H1 (cell line): ENCODE measurements at regions not wholly inside any gene's neighbourhood (a gene's known extent, or its start where the extent isn't known, plus 50 kb on each side); places are given as distances from the start of the nearest gene placed in this dataset.

Source experiments
- CTCF ChIA-PET: fragments of 300-600 bp; sonication (Branson Sonifier 250); formaldehyde crosslinking; loops from one replicate; lab custom pipeline; 2021; ENCODE audit not compliant: partially characterized antibody; lab: Charles Lee
- POLR2A ChIA-PET: fragments of 300-600 bp; sonication (Branson Sonifier 250); formaldehyde crosslinking; loops from one replicate; lab custom pipeline; 2021; ENCODE audit warnings: inconsistent platforms; ENCODE audit not compliant: partially characterized antibody; lab: Charles Lee
- DNase-seq, 2 experiments: peaks; one replicate each; pipeline versions ENCODE4 v3.0.0 to v3.0.0-alpha.2; 2010 to 2022; ENCODE audit warnings: low spot score in 2 of 2, low read depth in 1 of 2, mixed read lengths in 1 of 2
- FAIRE-seq: peaks from 2 replicates; lab custom pipeline; 2011; peaks lifted over from hg19 to GRCh38; lab: Jason Lieb, UNC
- H2AFZ ChIP-seq: 2 replicates; pipeline ENCODE4 v1.8.1; 2012; ENCODE audit warnings: low read length, inconsistent platforms
- H2AK5ac ChIP-seq: 2 replicates; pipeline ENCODE4 v1.6.1; 2013; ENCODE audit warnings: low read depth, low read length
- H2BK120ac ChIP-seq: replicated peaks from 2 replicates; pipeline ENCODE3; 2013; ENCODE audit warnings: low read depth, low read length, inconsistent platforms
- H2BK12ac ChIP-seq: 2 replicates; pipeline ENCODE4 v1.6.1; 2013; ENCODE audit warnings: low read depth, low read length
- H2BK15ac ChIP-seq: 2 replicates; pipeline ENCODE4 v1.6.1; 2013; ENCODE audit warnings: low read length
- H2BK20ac ChIP-seq: 2 replicates; pipeline ENCODE4 v1.6.1; 2013; ENCODE audit warnings: low read length
- H2BK5ac ChIP-seq: 2 replicates; pipeline ENCODE4 v1.6.1; 2013; ENCODE audit warnings: low read depth, low read length
- H3K14ac ChIP-seq: 2 replicates; pipeline ENCODE4 v1.6.1; 2013; ENCODE audit warnings: inconsistent platforms; ENCODE audit not compliant: insufficient read length
- H3K18ac ChIP-seq: 2 replicates; pipeline ENCODE4 v1.6.1; 2013; ENCODE audit warnings: low read length; ENCODE audit errors: extremely low read depth
- H3K23ac ChIP-seq: 2 replicates; pipeline ENCODE4 v1.6.1; 2013; ENCODE audit warnings: inconsistent platforms; ENCODE audit not compliant: insufficient read length
- H3K23me2 ChIP-seq: 2 replicates; pipeline ENCODE4 v1.6.1; 2013; ENCODE audit warnings: low read depth, low read length
- H3K27ac ChIP-seq: 2 replicates; pipeline ENCODE4 v1.6.1; 2011; ENCODE audit warnings: low read depth, low read length, inconsistent platforms
- H3K27me3 ChIP-seq, 4 experiments: replicated peaks in 1 of 4; 1 replicate in 1 of 4; 2 replicates in 3 of 4; pipeline versions ENCODE4 v1.6.1 to v1.8.1; 2011 to 2013; ENCODE audit warnings: low read length in 3 of 4, mild to moderate bottlenecking in 3 of 4, inconsistent platforms in 2 of 4, mixed read lengths in 2 of 4, moderate library complexity in 1 of 4; ENCODE audit not compliant: control insufficient read depth in 3 of 4, insufficient read depth in 3 of 4; ENCODE audit errors: extremely low read depth in 1 of 4
- H3K36me3 ChIP-seq, 4 experiments: 2 replicates each; pipeline versions ENCODE4 v1.6.1 to v1.8.1; 2011 to 2013; ENCODE audit warnings: mild to moderate bottlenecking in 4 of 4, low read length in 3 of 4, moderate library complexity in 2 of 4, control low read depth in 1 of 4, inconsistent platforms in 1 of 4; ENCODE audit not compliant: insufficient read depth in 4 of 4, control insufficient read depth in 2 of 4
- H3K4ac ChIP-seq: replicated peaks from 2 replicates; pipeline ENCODE3; 2013; ENCODE audit warnings: low read length, low read depth, mixed read lengths, inconsistent platforms; ENCODE audit not compliant: insufficient read length
- H3K4me1 ChIP-seq, 4 experiments: replicated peaks in 1 of 4; 1 replicate in 1 of 4; 2 replicates in 3 of 4; pipeline versions ENCODE4 v1.6.1 to v1.8.1; 2011 to 2013; ENCODE audit warnings: low read length in 3 of 4, inconsistent platforms in 2 of 4, mixed read lengths in 1 of 4; ENCODE audit not compliant: insufficient read depth in 4 of 4, control insufficient read depth in 3 of 4
- H3K4me2 ChIP-seq, 2 experiments: 2 replicates each; pipeline versions ENCODE4 v1.6.1 to v1.8.1; 2011 to 2013; ENCODE audit warnings: low read depth in 2 of 2, low read length in 2 of 2, control low read depth in 1 of 2, inconsistent platforms in 1 of 2, mild to moderate bottlenecking in 1 of 2; ENCODE audit not compliant: insufficient read depth in 1 of 2
- H3K4me3 ChIP-seq, 4 experiments: fragments of 200-600, 300-600 bp in 1 of 4; sonication (generic), shearing (Covaris generic), sonication (Bioruptor Twin) in 1 of 4; 2 replicates each; pipeline versions ENCODE4 v1.5.1 to v1.8.1; 2011 to 2016; ENCODE audit warnings: low read length in 4 of 4, low read depth in 3 of 4, control low read depth in 2 of 4, inconsistent platforms in 2 of 4, mild to moderate bottlenecking in 2 of 4, mixed read lengths in 1 of 4, moderate library complexity in 1 of 4; ENCODE audit not compliant: insufficient read depth in 2 of 4; ENCODE audit errors: extremely low read depth in 1 of 4
- H3K56ac ChIP-seq: replicated peaks from 2 replicates; pipeline ENCODE3; 2013; ENCODE audit warnings: low read depth, mild to moderate bottlenecking, mixed read lengths, low read length, inconsistent platforms; ENCODE audit not compliant: insufficient read length
- H3K79me1 ChIP-seq: 2 replicates; pipeline ENCODE4 v1.6.1; 2013; ENCODE audit warnings: low read depth, low read length, control low read depth
- H3K79me2 ChIP-seq, 2 experiments: 2 replicates each; pipeline versions ENCODE4 v1.6.1 to v1.8.1; 2012 to 2013; ENCODE audit warnings: low read length in 2 of 2, mild to moderate bottlenecking in 2 of 2, inconsistent platforms in 1 of 2; ENCODE audit not compliant: insufficient read depth in 2 of 2, control insufficient read depth in 1 of 2
- H3K9ac ChIP-seq, 4 experiments: replicated peaks in 1 of 4; 1 replicate in 1 of 4; 2 replicates in 3 of 4; pipeline versions ENCODE4 v1.6.1 to v1.8.1; 2011 to 2013; ENCODE audit warnings: low read depth in 3 of 4, low read length in 3 of 4, control low read depth in 2 of 4, mild to moderate bottlenecking in 2 of 4, moderate library complexity in 2 of 4, inconsistent platforms in 1 of 4; ENCODE audit errors: extremely low read depth in 1 of 4
- H3K9me3 ChIP-seq, 2 experiments: 2 replicates each; pipeline versions ENCODE4 v1.6.1 to v1.8.1; 2012 to 2013; ENCODE audit warnings: mild to moderate bottlenecking in 2 of 2, moderate library complexity in 2 of 2, control low read depth in 1 of 2, inconsistent platforms in 1 of 2, low read depth in 1 of 2, low read length in 1 of 2, mixed read lengths in 1 of 2; ENCODE audit not compliant: insufficient read depth in 2 of 2
- H4K20me1 ChIP-seq, 2 experiments: replicated peaks in 1 of 2; 2 replicates each; pipeline versions ENCODE3 to v1.8.1; 2011 to 2013; ENCODE audit warnings: inconsistent platforms in 2 of 2, low read length in 2 of 2, mild to moderate bottlenecking in 1 of 2; ENCODE audit not compliant: insufficient read depth in 2 of 2, control insufficient read depth in 1 of 2
- H4K5ac ChIP-seq: 2 replicates; pipeline ENCODE4 v1.6.1; 2013; ENCODE audit warnings: low read length, low read depth, mixed read lengths, inconsistent platforms; ENCODE audit not compliant: insufficient read length
- H4K8ac ChIP-seq: 2 replicates; pipeline ENCODE4 v1.8.0; 2013; ENCODE audit warnings: mild to moderate bottlenecking, moderate library complexity, low read length, inconsistent platforms; ENCODE audit not compliant: insufficient read depth; ENCODE audit errors: extremely low read depth
- H4K91ac ChIP-seq: replicated peaks from 2 replicates; pipeline ENCODE3; 2013; ENCODE audit warnings: low read length, mixed read lengths, inconsistent platforms; ENCODE audit not compliant: insufficient read length
- CBX5 ChIP-seq: fragments of 300-800, 300-1000 bp; sonication (generic); IDR thresholded peaks from 2 replicates; pipeline ENCODE4 v1.7.1; 2016; ENCODE audit warnings: antibody characterized with exemption, low read length, low read depth
- HDAC2 ChIP-seq, 2 experiments: fragments of 300-600 bp in 1 of 2; sonication (generic) in 1 of 2; IDR thresholded peaks; 2 replicates each; pipeline ENCODE4 v1.6.1; 2011 to 2012; ENCODE audit warnings: low read depth in 2 of 2, low read length in 2 of 2, mild to moderate bottlenecking in 2 of 2, moderate library complexity in 2 of 2, borderline replicate concordance in 1 of 2, inconsistent platforms in 1 of 2
- KDM4A ChIP-seq: IDR thresholded peaks from one replicate; pipeline ENCODE4 v1.7.1; 2012; ENCODE audit warnings: low read depth, mild to moderate bottlenecking, moderate library complexity, low read length, inconsistent platforms; ENCODE audit not compliant: severe bottlenecking
- NRF1 ChIP-seq: IDR thresholded peaks from 2 replicates; pipeline ENCODE4 v1.6.1; 2011; ENCODE audit warnings: mild to moderate bottlenecking, low read depth, low read length, improper control_type of control experiment
- POLR2AphosphoS5 ChIP-seq: IDR thresholded peaks from 2 replicates; pipeline ENCODE4 v1.6.1; 2011; ENCODE audit warnings: low read depth, low read length
- SIRT6 ChIP-seq: IDR thresholded peaks from one replicate; pipeline ENCODE4 v1.7.1; 2012; ENCODE audit warnings: low read length, inconsistent platforms
- SP4 ChIP-seq: IDR thresholded peaks from 2 replicates; pipeline ENCODE4 v1.6.1; 2012; ENCODE audit warnings: low read length, inconsistent platforms
- WGBS, 2 experiments: shearing (Covaris generic) in 1 of 2; methylation state at CpG; one replicate each; pipeline versions ENCODE4 v1.1.6 to v1.1.7; 2013 to 2015; ENCODE audit warnings: low lambda C conversion rate in 2 of 2, mixed read lengths in 2 of 2, inconsistent platforms in 1 of 2, low coverage in 1 of 2, missing lambda C conversion rate in 1 of 2; ENCODE audit not compliant: insufficient replicate concordance in 2 of 2, insufficient coverage in 1 of 2, insufficient read length in 1 of 2; ENCODE audit errors: extremely low coverage in 1 of 2, missing lambda C conversion rate in 1 of 2; 5-methylcytosine and 5-hydroxymethylcytosine counted together
- TF ChIP-seq, protein P1 (sequence below), 3 experiments: IDR thresholded peaks; 1 replicate in 2 of 3; 2 replicates in 1 of 3; pipeline versions ENCODE4 v1.5.1 to v1.6.1; 2011; ENCODE audit warnings: low read length in 3 of 3, mild to moderate bottlenecking in 3 of 3, inconsistent platforms in 2 of 3, low read depth in 1 of 3, moderate library complexity in 1 of 3; ENCODE audit not compliant: insufficient read depth in 1 of 3; ENCODE audit errors: control extremely low read depth in 1 of 3

DNA sequence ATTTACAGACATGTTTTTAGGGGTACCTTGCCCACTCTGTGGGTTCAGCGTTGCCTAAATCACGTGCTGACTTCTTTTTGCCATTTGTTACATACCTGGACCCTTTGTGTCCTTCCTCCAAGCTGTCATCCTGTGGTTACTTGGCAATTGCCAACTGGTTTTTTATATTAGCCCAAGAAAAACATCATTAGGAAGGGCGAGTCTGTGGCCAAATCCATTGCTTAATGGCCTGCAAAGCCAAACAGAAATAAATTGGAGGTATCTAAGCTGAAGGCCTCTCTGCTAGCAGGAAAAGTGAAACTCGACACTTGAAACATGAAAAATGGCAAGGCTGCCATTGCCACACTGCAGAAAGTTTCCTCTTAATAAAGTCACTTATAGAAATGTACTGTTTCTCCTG lies 190.4 kb downstream of the NUAK1 start:
- Histone ChIP-seq H3K9ac (no peak overlapping the region), H3K23ac (no peak overlapping the region), H3K79me1 (no peaks in the 10 kb centered on the region), H3K4me2 (no peak overlapping the region), H3K56ac (no peak overlapping the region), H4K8ac (no peak overlapping the region), H2AFZ (no peak overlapping the region), H3K4ac (no peak overlapping the region), H3K4me3 (no peak overlapping the region), H2BK20ac (no peak overlapping the region), H3K23me2 (no peaks in the 10 kb centered on the region; the same call in 1 of the 2 replicates), H4K20me1 (no peaks in the 10 kb centered on the region), H3K4me1 (no peaks in the 10 kb centered on the region), H2BK5ac (no peak overlapping the region), H3K14ac (no peak overlapping the region), H2BK15ac (no peak overlapping the region), H2BK12ac (no peak overlapping the region), H3K36me3 (no peaks in the 10 kb centered on the region), H2BK120ac (no peak overlapping the region), H2AK5ac (no peak overlapping the region), H4K5ac (no peak overlapping the region), H3K27me3 (no peaks in the 10 kb centered on the region; a peak in 1 of 7 replicates), H3K9me3 (no peaks in the 10 kb centered on the region), H3K18ac (no peak overlapping the region), H4K91ac (no peak overlapping the region), H3K27ac (no peak overlapping the region), H3K79me2 (no peaks in the 10 kb centered on the region)
- WGBS, 2 experiments = 91% methylated on average over 4 of the region's 4 CpGs; no CpG with 5 or more reads in 1 of the 2 experiments
- TF ChIP-seq KDM4A (no peak), POLR2AphosphoS5 (no peak), SP4 (no peak), CBX5 (no peak), SIRT6 (no peak), NRF1 (no peak), HDAC2 (IDR thresholded peaks at IDR 0.05; ENCODE audit: borderline replicate concordance in 1 of 2, low read depth in 2 of 2, low read length in 2 of 2) (no peak)
- TF ChIP-seq, protein P1, sequence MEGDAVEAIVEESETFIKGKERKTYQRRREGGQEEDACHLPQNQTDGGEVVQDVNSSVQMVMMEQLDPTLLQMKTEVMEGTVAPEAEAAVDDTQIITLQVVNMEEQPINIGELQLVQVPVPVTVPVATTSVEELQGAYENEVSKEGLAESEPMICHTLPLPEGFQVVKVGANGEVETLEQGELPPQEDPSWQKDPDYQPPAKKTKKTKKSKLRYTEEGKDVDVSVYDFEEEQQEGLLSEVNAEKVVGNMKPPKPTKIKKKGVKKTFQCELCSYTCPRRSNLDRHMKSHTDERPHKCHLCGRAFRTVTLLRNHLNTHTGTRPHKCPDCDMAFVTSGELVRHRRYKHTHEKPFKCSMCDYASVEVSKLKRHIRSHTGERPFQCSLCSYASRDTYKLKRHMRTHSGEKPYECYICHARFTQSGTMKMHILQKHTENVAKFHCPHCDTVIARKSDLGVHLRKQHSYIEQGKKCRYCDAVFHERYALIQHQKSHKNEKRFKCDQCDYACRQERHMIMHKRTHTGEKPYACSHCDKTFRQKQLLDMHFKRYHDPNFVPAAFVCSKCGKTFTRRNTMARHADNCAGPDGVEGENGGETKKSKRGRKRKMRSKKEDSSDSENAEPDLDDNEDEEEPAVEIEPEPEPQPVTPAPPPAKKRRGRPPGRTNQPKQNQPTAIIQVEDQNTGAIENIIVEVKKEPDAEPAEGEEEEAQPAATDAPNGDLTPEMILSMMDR (IDR thresholded peaks at IDR 0.05; ENCODE audit: control extremely low read depth in 1 of 3, insufficient read depth in 1 of 3, low read depth in 1 of 3, low read length in 3 of 3) = no peak
- FAIRE-seq (no peak), DNase-seq (no peak)
- CTCF ChIA-PET = no interaction called here
- POLR2A ChIA-PET = no interaction called here
